ENCODE measurements at regions not wholly inside any gene's neighbourhood (a gene's known extent, or its start where the extent isn't known, plus 50 kb on each side); places are given as distances from the start of the nearest gene placed in this dataset.

GRCh38 chr11:122344215-122344614 is 228.2 kb upstream of the BLID start:
- DNase-seq = no peak

- DNase-seq = no peak
Observed at GRCh38 chr11:122343210-122343609, 227.2 kb upstream of the BLID start.

GRCh38 chr11:122342089-122342744 is 226.2 kb upstream of the BLID start:
- no peak for DNase-seq

- no peak for DNase-seq
Observed at GRCh38 chr11:122341477-122341876, 225.5 kb upstream of the BLID start.

GRCh38 chr11:122340607-122341290 is 224.7 kb upstream of the BLID start:
- no peak for DNase-seq

- no peak for DNase-seq
Observed at GRCh38 chr11:122339436-122340060, 223.5 kb upstream of the BLID start.

- DNase-seq = no peak
Observed at GRCh38 chr11:122337704-122338103, 221.7 kb upstream of the BLID start.

- DNase-seq = no peak
Observed at GRCh38 chr11:122337241-122337640, 221.2 kb upstream of the BLID start.

GRCh38 chr11:122336706-122337105 is 220.7 kb upstream of the BLID start:
- DNase-seq = no peak

- no peak for DNase-seq
Observed at GRCh38 chr11:122334546-122335339, 218.7 kb upstream of the BLID start.

- no peak for DNase-seq
Observed at GRCh38 chr11:122333467-122333866, 217.5 kb upstream of the BLID start.

- no peak for DNase-seq
Observed at GRCh38 chr11:122331079-122331478, 215.1 kb upstream of the BLID start.

GRCh38 chr11:122330279-122330965 is 214.4 kb upstream of the BLID start:
- no peak for DNase-seq

GRCh38 chr11:122327528-122327927 is 211.5 kb upstream of the BLID start:
- DNase-seq = no peak

GRCh38 chr11:122323754-122324421 is 207.9 kb upstream of the BLID start:
- no peak for DNase-seq

GRCh38 chr11:122322329-122322728 is 206.3 kb upstream of the BLID start:
- DNase-seq = no peak

- no peak for DNase-seq
Observed at GRCh38 chr11:122320671-122321070, 204.7 kb upstream of the BLID start.

GRCh38 chr11:122319691-122320620 is 203.9 kb upstream of the BLID start:
- DNase-seq = no peak

GRCh38 chr11:122319085-122319484 is 203.1 kb upstream of the BLID start:
- no peak for DNase-seq

- no peak for DNase-seq
Observed at GRCh38 chr11:122317305-122317704, 201.3 kb upstream of the BLID start.

- DNase-seq = no peak
Observed at GRCh38 chr11:122313581-122313980, 197.6 kb upstream of the BLID start.

All from stimulated activated CD4-positive, alpha-beta T cell treated with anti-CD3 and anti-CD28 coated beads, Interleukin-2, amount 100 ng/mL, for 24 hours (primary cell).